ENCODE measurements at regions not wholly inside any gene's neighbourhood (a gene's known extent, or its start where the extent isn't known, plus 50 kb on each side); places are given as distances from the start of the nearest gene placed in this dataset.

DNA sequence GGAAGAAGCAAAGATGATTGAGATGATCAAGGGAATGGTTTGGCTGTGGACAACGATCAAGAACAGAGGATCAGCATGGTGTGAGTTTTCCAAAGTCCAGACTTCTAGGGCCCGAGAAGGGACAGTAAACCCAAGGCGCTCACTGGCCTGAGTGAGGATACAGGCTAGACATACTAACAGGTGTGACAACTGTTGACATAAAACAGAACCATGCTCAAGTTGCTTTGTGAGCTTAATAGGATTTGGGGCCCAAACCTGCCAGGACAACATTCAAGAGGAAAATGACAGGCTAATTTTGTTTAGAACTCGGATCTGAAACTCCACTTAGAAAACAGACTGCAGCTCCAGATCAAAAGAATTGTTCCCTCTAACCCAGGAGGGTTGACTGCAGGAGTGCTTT is 68.1 kb upstream of the ACKR3 start:
- Histone ChIP-seq H3K9me3 (ENCODE audit: control extremely low read depth in 1 of 3, control insufficient read depth in 2 of 3, insufficient read depth in 1 of 3, low read length in 2 of 3) (peaks cover 0 to 3% (median 0%) of the 10 kb centered on the region in 3 donors), H3K36me3 (replicated peaks in 1 of 2; ENCODE audit: control extremely low read depth in 1 of 2, control insufficient read depth in 1 of 2, extremely low read depth in 1 of 2, insufficient read depth in 2 of 2, low read length in 1 of 2) (no peaks in the 10 kb centered on the region), H2AFZ (ENCODE audit: insufficient read depth, low read depth, low read length, poor library complexity, severe bottlenecking) (no peak overlapping the region), H3K9ac (ENCODE audit: low read length) (no peak overlapping the region), H3K27ac (ENCODE audit: low read length in 2 of 2) (no peak overlapping the region), H3K4me1 (ENCODE audit: control insufficient read depth in 2 of 2, insufficient read depth in 2 of 2, low read length in 2 of 2) (no peaks in the 10 kb centered on the region), H3K27me3 (replicated peaks in 1 of 4; ENCODE audit: control extremely low read depth in 1 of 4, control insufficient read depth in 3 of 4, insufficient read depth in 4 of 4, low read length in 3 of 4) (peaks cover 1 to 20% (median 6%) of the 10 kb centered on the region in 4 experiments), H4K20me1 (ENCODE audit: control insufficient read depth, insufficient read depth, low read length, poor library complexity, severe bottlenecking) (no peaks in the 10 kb centered on the region), H3K79me2 (ENCODE audit: control insufficient read depth, insufficient read depth, low read length) (no peaks in the 10 kb centered on the region), H3K4me2 (replicated peaks; ENCODE audit: low read depth, low read length, poor library complexity, severe bottlenecking) (no peak overlapping the region), H3K4me3 (ENCODE audit: control extremely low read depth in 1 of 5, extremely low read depth in 1 of 5, insufficient read depth in 1 of 5, low read depth in 2 of 5, low read length in 4 of 5) (no peak overlapping the region)
- intact Hi-C loops (cut with micrococcal nuclease) = no loop called here
- H3K27me3 Mint-ChIP-seq = peaks cover 53% of the 10 kb centered on the region
- H3K4me1 Mint-ChIP-seq = no peaks in the 10 kb centered on the region
- no peak overlapping the region for H3K4me3 Mint-ChIP-seq
- peaks cover 3% of the 10 kb centered on the region for H3K9me3 Mint-ChIP-seq (ENCODE audit: insufficient read depth)
- DNase-seq (no peak), ATAC-seq (ENCODE audit: low read depth) (no peak)
- TF ChIP-seq, protein P1, sequence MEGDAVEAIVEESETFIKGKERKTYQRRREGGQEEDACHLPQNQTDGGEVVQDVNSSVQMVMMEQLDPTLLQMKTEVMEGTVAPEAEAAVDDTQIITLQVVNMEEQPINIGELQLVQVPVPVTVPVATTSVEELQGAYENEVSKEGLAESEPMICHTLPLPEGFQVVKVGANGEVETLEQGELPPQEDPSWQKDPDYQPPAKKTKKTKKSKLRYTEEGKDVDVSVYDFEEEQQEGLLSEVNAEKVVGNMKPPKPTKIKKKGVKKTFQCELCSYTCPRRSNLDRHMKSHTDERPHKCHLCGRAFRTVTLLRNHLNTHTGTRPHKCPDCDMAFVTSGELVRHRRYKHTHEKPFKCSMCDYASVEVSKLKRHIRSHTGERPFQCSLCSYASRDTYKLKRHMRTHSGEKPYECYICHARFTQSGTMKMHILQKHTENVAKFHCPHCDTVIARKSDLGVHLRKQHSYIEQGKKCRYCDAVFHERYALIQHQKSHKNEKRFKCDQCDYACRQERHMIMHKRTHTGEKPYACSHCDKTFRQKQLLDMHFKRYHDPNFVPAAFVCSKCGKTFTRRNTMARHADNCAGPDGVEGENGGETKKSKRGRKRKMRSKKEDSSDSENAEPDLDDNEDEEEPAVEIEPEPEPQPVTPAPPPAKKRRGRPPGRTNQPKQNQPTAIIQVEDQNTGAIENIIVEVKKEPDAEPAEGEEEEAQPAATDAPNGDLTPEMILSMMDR (IDR thresholded peaks at IDR 0.05) = no peak
- no peak for TF ChIP-seq EZH2 (IDR thresholded peaks at IDR 0.05; ENCODE audit: borderline replicate concordance, insufficient read depth, low read depth, low read length, poor library complexity, severe bottlenecking)
- ChIA-PET POLR2A (no interaction called here), CTCF (interaction anchor here (2.9 to 3.6 kb wide), 2 partner anchors 11 to 68 kb away, joined by 12 to 16 read pairs; partner anchors contain the start of gene ACKR3)
- no peak overlapping the region for H3K27ac Mint-ChIP-seq
- WGBS (ENCODE audit: insufficient coverage) = 90% methylated on average over 3 of the region's 4 CpGs

DNA sequence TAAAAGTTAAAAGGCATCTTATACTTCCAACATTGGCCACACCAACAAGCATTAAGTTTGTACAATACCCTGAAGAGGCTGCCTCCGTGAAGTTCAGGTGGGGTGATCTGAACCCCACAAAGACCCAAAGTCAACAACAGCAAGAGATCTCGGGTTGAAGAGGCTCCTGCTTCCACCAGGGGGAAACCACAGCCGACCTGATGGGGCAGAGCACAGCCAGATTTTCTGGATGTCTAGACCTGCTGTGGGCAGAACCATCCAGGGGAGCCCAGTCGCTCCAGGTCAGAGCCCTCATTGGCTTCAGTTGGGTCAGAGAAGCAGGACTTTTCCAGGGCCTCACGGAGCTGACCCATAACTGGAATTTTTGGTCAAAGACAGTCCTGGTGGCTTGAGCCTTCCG is 66.5 kb upstream of the ACKR3 start:
- peaks cover 63% of the 10 kb centered on the region for H3K27me3 Mint-ChIP-seq
- intact Hi-C loops (cut with micrococcal nuclease) = no loop called here
- Histone ChIP-seq H3K4me3 (ENCODE audit: control extremely low read depth in 1 of 5, extremely low read depth in 1 of 5, insufficient read depth in 1 of 5, low read depth in 2 of 5, low read length in 4 of 5) (no peak overlapping the region), H3K4me1 (ENCODE audit: control insufficient read depth in 2 of 2, insufficient read depth in 2 of 2, low read length in 2 of 2) (peaks cover 5 to 6% of the 10 kb centered on the region in 2 donors), H3K4me2 (replicated peaks; ENCODE audit: low read depth, low read length, poor library complexity, severe bottlenecking) (no peak overlapping the region), H3K27me3 (replicated peaks in 1 of 4; ENCODE audit: control extremely low read depth in 1 of 4, control insufficient read depth in 3 of 4, insufficient read depth in 4 of 4, low read length in 3 of 4) (peaks cover 2 to 34% (median 11%) of the 10 kb centered on the region in 4 experiments), H3K9ac (ENCODE audit: low read length) (no peak overlapping the region), H2AFZ (ENCODE audit: insufficient read depth, low read depth, low read length, poor library complexity, severe bottlenecking) (no peak overlapping the region), H4K20me1 (ENCODE audit: control insufficient read depth, insufficient read depth, low read length, poor library complexity, severe bottlenecking) (no peaks in the 10 kb centered on the region), H3K27ac (ENCODE audit: low read length in 2 of 2) (no peak overlapping the region), H3K9me3 (ENCODE audit: control extremely low read depth in 1 of 3, control insufficient read depth in 2 of 3, insufficient read depth in 1 of 3, low read length in 2 of 3) (peaks cover 0 to 4% (median 0%) of the 10 kb centered on the region in 3 donors), H3K36me3 (replicated peaks in 1 of 2; ENCODE audit: control extremely low read depth in 1 of 2, control insufficient read depth in 1 of 2, extremely low read depth in 1 of 2, insufficient read depth in 2 of 2, low read length in 1 of 2) (no peaks in the 10 kb centered on the region), H3K79me2 (ENCODE audit: control insufficient read depth, insufficient read depth, low read length) (no peaks in the 10 kb centered on the region)
- DNase-seq (peak; percentile 30), ATAC-seq (ENCODE audit: low read depth) (peak; percentile 21)
- WGBS (ENCODE audit: insufficient coverage) = 66% methylated on average over 6 of the region's 6 CpGs
- no peak for TF ChIP-seq EZH2 (IDR thresholded peaks at IDR 0.05; ENCODE audit: borderline replicate concordance, insufficient read depth, low read depth, low read length, poor library complexity, severe bottlenecking)
- TF ChIP-seq, protein P1 (IDR thresholded peaks at IDR 0.05) = peak; percentile 26
- H3K27ac Mint-ChIP-seq = no peak overlapping the region
- ChIA-PET CTCF (interaction anchor here (2.9 to 3.6 kb wide), 2 partner anchors 9 to 66 kb away, joined by 12 to 16 read pairs; partner anchors contain the start of gene ACKR3), POLR2A (no interaction called here)
- peaks cover 2% of the 10 kb centered on the region for H3K9me3 Mint-ChIP-seq (ENCODE audit: insufficient read depth)
- peaks cover 8% of the 10 kb centered on the region for H3K4me1 Mint-ChIP-seq
- no peak overlapping the region for H3K4me3 Mint-ChIP-seq

Data from B cell (primary cell).